Non-pigmented ciliary epithelial cell (primary cell): ENCODE measurements at regions not wholly inside any gene's neighbourhood (a gene's known extent, or its start where the extent isn't known, plus 50 kb on each side); places are given as distances from the start of the nearest gene placed in this dataset.

Source experiments
- DNase-seq: peaks from one replicate; pipeline ENCODE4 v3.0.0-alpha.2; 2010; ENCODE audit warnings: low read depth

DNA sequence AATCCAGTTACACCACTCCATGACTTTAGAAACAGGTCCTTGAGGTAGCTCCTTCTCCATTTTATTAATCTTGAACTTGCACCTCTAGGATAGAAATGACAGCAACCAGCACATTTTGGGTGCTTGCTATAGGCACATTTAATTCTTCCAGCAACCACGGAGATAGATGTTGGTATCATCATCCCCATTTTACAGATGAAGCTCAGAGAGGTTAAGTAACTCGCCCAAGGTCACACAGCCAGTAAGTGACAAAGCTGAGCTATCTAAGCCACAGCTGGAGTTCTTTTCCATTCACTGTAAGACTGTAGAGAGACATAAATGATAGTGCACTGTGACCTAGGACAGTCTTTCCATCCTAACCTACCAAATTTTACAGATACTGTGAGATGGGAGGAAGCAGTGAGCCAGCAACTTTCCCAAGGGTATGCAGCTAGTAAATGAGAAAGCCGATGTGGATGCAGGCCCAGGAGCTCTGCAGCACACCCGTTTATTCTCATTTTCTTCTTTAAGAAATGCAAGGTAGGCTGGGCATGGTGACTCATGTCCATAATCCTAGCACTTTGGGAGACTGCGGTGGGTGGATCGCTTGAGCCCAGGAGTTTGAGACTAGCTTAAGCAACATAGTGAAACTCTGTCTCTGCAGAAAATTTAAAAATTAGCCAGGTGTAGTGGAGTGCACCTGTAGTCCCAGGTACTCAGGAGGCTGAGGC, 103.2 kb downstream of the TBX5 start:
- DNase-seq, result no peak

DNA sequence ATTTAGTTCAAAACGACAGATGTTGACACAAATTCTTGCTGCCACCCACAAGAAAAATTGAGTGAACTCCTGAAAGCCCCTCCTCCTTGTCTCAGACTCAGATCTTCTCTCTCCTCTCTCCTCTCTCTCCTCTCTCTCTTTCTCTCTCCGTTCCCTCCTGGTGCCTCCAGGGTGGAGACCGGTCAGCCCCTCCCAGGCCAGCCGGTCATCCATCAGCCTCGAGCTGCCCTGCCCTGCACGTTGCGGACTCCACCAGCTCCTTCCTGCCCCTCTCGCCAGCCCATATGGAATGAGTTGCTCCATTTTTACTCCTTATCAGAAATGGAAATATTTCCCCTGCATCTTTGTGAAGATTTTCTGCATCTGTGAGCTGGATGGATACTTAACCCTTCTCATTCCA, 103.8 kb downstream of the TBX5 start:
- DNase-seq, result no peak

DNA sequence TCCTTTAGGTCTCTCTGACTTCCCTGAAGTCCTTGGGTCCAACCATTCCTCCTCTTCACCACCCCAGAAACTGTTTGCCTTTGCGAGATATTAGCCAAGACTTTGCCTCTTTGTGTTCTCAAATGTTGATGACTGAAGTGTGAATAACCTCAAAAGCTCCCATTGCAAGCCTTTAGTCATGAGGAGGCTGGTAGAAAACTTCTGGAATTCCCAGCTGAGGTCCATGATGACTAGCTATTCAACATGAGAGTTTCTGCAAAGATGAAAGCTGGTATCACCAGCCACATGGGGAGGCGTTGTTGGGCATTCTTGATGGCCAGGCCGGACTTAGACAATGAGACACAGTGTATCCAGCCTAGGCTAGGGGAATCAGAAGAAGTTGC, 111.7 kb downstream of the TBX5 start:
- DNase-seq, result no peak

DNA sequence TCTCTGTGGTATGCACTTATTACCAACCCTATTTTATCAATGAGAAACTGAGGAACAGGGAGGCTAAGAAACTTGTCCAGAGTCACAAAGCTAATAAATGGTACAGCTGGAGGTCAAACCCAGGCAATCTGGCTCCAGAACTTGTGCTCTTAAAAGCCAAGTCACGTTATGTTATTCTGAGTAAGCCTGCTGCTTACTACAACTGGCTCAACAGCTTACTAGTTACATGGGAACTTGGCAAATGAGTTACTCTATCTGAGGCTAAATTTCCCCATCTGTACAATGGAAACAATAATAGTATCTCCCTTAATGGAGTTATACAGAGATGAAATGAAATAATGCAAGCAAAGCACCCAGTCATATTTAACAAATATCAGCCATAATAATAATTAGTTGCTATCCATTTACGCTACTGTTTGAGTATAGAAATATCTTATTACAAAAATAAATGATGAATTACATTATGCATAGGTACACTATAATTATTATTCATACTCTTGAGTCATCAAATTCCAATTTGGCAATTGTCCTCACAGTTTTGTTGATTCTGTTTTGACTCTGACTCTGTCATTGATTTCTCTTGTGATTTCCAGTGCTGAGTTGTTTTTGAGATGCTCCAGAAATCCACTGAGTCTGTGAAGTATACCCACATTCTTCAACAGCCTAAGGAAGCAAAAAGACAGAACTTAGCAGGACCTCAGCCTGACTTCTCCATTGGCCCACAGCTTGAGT, 112.2 kb downstream of the TBX5 start:
- DNase-seq, result no peak

DNA sequence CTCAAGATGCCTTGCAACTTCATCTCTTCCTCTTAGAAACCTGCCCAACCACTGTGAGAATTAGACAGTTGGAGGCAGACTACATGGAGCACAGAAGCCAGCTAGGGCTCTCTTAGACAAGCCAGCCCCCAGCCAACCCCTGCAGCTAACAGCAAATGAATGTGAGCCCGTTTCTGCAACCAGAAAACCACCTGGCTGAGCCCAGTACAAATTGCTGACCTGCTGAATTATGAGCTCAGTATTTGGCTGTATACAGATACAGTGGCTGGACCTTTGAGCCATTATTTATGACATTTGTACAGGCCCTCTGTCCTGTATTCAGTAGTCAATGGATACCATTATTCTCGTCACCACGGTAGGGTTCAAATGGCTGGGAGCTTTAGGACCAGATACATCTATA, 112.9 kb downstream of the TBX5 start:
- no peak for DNase-seq

DNA sequence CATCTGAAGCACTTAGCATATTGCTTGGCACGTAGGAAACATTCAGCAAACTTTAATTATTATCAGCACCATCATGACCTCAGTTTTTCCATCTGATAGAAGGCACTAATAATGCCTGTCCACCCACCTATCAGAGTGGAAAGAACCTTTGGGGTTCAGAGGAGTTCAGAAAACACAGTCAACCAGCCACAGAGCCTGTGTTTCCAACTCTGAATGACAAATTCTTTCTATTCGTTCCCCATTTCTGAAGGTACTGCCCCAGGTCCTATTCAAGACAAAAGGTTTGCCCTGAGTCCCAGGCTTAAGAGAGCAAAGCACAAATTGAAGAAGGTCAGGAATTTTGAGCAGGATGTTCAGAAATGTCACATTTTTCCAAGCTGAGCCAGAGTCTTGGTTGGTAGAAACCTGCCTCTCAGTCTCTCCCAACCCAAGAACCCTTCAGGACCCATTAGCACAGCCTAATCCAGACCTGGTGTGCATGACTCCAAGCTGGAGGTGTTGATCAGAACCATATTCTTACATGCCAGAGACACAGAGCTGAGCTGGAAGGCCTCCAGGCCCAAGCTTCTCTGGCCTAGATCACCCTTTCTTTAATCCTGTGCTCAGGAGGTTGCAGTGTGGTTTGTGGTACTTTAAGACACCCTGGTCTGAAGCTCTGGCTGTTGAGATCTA, 114.4 kb downstream of the TBX5 start:
- DNase-seq, result no peak

DNA sequence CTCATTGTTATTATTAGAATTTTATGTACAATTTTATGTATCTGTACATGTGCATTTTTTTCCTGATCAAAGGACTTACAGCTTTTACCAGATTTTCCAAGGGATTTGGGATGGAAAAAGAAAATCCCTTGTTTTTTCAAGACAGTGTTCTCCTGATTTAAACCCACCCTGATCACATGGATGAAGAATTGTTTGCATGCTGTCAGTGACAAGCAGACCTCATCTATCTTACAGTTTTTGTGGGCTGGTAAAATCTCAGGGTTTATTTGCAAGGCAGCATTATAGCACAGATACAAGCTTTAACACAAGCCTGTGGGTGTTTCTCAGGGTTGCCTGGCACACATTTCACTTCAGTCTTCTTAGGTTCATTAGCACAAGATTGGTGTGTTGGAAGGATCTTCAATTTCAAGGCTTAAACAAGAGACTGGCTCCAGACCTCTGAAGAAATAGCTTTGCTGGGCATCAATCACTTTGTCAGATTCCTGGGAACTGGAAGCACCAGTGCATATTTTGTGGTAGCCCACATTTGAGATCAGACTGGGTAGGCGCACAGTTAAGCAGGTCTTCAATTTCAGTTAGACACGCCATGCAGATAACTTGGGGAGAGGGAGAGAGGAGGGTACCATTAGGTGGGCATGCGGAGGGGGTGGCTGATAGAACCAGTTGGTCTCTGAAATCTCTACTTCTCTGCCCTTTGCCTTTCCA, 118.0 kb downstream of the TBX5 start:
- no peak for DNase-seq

DNA sequence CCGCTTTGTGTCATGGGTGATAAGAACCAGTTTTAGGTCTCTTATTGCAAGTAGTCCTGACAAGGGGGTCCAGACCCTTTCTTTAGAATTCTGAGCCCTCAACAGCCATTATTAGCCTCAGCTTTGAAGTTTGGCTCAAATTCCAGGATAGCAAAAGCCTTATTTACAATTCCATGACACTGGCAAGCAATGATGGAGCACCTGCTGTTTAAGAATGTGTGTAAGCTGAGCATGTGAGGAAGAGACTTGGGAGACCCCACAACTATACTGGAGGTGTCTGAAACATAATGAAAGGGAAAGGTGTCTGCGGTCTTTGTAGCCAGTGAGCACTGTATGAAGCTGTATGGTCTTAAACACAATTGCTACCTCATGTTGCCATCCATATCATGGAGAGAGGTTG, 119.8 kb downstream of the TBX5 start:
- DNase-seq, result no peak

DNA sequence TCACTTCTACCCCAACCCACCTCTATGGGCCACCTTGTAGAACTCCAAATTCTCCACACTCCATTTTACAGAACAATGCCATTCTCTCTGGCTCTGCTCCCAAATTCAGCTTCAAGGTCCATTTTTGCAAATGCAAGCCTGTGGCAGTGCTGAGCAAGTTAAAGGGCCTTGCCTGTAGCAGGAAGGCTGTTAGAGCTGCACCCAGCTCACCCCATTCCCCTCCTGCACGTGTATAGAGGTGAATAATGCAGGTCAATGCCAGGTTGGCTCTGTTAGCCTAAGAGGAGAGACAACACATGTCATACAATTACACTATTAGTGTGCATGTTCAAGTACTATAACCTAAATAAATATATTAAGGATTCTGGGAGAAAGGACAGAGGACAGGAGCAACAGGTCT, 120.4 kb downstream of the TBX5 start:
- DNase-seq, result no peak

DNA sequence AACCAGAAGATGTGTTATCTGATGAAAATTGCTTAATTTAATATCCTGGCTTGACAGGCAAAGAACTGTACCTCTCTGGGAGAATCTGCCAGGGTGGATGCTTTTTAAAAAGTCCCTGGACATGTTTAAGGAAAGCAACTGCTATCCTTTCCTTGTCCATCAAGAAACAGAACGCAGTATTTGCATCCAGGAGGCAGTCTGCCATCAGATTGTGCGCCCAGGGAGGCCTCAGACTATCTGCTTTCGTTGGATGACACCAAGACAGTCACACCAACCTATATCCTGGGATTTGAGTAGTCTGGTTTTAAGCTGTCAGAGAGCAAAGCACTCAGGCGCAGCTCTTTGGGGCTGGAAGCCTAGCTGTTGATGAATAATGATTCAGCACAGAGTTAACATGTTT, 121.9 kb downstream of the TBX5 start:
- DNase-seq, result no peak

DNA sequence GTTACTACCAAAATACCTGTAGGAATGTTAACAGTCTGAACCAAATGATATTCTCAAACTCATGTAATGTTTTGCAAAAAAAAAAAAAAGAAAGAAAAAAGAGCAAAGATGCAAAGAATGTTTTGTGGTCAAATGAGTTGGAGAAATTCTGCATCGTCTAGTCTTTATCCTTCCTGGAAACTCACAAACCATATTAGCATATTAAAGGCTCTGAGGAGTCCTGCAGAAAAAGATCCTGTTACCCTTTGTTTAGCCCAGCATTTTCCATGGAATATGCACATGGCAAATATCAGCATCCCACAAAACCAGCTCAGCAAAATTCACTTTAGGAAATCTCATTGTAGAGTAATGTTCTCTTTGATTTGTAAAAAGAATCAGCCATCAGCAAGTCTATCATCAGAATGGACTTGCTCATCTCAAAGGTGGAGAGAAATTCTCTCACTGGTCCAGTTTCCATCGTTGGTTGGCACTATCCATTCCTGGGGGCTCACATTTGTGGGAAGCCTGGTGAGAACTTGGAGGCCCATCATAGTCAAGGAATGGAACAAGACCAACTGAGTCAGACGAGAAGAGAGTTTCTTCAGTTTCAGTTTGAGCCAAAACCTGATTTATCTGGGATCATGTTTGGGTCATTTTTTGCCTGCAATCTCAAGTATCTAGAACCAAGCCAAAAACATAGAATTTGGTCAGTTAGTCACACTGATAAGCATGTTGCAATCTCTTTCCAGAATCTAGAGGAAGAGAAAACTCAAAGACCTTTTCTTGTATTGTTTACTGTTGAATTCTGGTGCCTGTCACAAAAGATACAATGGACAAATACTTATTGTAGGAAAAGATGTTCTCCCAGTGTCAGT, 129.8 kb downstream of the TBX5 start:
- no peak for DNase-seq

DNA sequence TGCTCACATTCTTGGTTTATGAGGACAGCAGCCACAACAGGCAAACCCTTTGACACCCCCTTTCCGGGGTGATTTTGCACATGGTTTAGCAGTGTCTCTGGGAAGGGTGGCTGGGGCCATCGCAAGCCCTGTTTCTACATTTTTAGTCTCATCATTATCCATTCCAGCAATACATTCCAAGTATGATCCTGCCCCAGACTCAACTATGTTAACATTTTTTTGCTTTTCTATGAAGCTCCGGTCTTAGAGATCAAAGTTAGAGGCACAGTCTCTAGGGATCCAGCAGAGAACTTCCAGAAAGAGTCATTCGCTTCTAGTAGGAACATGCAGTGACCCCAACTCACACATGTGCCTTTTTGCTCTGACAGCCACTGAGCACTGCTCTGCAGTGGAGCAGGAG, 130.9 kb downstream of the TBX5 start:
- no peak for DNase-seq

DNA sequence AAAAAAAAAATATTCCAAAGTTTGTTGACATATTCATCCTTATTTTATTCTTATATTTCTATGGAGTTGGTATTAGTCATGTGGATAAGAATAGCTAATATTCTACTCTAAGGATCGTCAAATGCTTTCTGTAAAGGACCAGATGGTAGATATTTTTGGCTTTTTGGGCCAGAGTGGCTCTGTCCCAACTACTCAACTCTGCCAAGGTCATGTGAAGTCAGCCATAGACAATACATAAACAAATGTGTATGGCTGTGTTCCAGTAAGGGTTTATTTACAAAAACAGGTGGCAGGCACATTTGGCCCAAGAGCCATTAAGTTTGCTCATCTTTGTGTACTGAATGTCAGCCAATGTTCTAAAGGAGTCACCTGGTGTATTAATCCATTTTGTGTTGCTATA, 131.8 kb downstream of the TBX5 start:
- DNase-seq, result no peak

DNA sequence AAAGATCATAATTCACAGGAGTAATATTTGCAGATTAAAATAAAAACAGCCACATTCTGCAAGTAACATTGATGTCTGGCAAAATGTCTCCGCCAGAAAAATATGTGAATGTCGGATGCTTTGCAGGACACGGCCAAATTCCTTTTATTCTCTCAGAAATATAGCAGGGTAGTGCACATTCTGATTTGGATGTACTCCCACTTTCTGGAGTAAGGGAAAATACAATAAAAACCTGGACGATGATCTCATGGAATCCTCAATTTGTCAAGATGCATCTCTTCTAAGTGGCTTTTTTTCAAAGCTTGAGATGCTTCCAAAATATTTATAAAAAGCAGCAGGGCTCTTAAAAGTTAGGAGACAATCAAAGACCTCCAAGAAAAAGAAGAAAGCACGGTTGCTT, 133.3 kb downstream of the TBX5 start:
- DNase-seq, result no peak

DNA sequence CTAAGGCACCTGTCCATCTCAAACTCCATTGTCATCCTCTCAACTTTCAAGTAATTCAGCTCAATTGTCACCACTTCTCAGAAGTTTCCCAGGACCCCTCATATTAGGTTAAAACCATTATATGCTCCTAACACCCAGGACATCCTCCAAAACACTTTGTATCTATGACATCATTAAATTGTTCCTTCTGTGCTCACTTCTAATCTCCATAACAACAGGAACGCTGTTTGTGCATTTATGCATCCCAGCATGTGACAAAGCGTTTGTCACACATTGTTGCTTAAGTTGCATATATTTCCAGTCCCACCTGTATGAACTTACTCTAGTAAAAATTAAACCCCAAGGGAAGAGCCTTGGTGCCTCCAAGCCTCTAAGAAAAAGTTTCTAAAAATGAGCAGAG, 133.9 kb downstream of the TBX5 start:
- no peak for DNase-seq

DNA sequence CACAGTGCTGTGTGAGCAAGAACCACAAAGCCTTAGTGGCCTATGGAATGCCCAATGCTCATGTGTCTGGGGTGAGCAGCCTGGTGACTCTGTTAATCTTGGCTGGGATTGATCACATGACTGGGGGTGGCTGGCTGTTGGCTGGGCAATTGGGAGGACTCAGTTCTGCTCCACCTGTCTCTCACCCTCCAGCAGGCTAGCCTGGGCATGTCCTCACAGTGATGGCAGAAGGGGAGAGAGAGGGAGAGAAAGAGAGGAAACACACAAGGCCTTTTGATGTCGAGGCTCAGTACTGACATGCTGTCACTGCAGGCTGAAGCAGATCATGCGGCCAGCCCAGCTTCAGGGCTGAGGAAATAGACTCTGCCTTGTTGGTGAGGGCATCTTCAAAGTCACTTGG, 136.8 kb downstream of the TBX5 start:
- DNase-seq, result no peak

DNA sequence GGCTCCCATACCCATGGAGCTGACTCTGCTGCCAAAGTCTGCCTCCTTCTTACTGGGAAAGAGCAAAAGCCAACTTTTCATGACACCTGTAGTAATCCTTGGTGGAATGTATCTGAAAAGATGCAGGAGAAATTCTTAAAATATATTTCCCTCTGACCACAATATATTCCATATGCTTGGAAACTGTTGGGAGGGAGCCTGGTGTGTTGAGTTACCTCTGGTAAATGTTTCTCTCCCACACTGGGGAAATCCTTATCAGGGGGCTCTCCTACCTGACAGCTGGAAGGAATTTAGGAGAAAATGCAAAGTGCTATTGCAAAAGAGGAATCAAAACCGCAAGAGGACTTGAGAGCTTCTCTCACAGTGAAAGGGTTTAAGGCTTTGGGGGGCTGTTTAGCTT, 139.4 kb downstream of the TBX5 start:
- DNase-seq, result no peak

DNA sequence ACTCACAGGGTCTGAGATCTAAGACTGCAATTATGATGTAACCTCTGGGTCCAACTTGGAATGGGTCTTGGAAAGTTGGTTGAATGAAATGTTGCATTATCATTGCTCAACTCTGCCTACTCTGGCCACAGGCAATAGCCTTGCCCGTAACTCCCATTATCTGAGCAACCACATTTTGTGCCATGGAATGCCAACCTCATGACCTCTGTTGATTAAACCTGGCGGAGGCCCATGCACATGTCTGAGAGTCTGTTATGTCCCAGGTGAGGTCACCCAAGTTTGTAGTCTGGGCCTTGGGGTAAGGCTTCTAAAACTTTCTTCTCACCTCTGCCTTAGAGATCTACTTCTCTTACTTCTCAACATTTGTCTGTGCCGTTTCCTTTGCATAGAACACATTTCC, 140.9 kb downstream of the TBX5 start:
- no peak for DNase-seq

DNA sequence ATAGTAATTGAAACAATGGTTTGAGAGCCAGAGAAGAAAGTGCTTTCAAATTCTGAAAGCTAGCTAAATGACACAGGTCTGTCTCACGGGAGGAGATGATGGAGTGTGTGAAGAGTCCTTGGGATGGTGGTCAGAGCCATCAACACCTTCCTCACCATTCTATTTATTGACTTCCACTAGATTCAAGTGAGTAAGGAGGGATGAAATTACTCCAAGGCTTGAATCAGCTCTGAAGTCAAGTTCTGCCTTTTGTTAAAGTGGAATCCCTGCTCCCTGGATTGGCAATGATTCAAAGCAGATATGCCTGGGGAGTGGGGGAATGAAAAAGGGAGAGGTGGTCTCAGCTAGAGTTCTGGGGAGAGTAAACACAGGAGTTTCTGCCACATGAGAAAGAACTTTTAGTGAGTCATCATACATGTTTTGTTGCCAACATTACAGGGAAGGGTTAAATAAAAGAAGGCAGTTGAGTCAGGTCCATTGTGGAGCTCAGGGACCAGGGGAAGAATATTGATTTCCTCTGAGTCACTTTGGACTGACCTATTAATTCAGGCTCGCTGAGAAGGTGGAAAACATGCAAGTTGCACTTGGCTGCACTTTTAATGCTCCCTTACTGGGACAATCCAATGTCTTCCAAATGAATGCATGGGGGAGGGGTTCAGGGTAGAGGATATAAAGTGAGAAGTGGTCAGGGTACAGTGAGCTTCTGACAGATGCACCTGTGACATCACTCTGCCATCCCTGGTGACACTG, 142.7 kb downstream of the TBX5 start:
- no peak for DNase-seq

DNA sequence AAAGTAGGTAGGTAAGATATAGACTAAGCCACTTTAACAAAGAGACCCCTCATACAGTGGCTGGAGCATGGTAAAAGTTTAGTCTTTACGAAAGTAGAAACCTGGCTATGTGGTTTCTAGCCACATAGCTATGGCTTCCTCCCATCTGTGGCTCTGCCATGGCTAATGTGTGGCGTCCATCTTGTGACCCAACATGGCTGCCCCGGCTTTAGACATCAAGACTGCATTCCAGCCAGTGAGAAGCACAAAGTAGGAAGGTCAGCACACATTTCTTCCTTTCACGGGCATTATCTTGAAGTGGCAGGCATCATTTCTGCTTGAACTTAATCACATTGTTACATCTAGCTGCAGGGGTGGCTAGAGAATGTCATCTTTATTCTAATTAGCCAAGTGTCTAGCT, 148.3 kb downstream of the TBX5 start:
- DNase-seq, result no peak

DNA sequence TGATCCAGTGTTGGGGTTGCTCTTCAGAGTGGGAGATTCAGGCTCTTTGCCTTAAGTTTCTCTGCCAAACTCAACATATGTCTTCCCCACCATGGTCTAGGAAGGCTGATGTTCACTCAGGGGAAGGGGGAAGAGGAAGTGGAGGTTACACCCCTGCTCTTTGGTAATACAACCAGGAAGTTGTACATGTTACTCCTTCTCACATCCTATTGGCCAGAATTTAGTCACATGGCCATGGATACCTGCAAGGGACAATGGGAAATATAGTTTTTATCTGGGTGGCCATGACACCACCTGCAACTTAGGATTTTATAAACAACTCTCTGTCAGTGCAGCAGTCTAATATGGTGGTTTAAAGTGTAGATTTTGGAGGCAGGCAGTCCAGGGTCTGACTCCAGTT, 150.9 kb downstream of the TBX5 start:
- no peak for DNase-seq
